LNCAP (cell line): ENCODE measurements at regions not wholly inside any gene's neighbourhood (a gene's known extent, or its start where the extent isn't known, plus 50 kb on each side); places are given as distances from the start of the nearest gene placed in this dataset.

ENCODE experiments used
- TF ChIP-seq, protein P1 (sequence below): fragments of 450-650 bp; IDR thresholded peaks from 2 replicates; pipeline ENCODE4 v1.5.1; 2017; ENCODE audit warnings: mild to moderate bottlenecking

- TF ChIP-seq, protein P1, sequence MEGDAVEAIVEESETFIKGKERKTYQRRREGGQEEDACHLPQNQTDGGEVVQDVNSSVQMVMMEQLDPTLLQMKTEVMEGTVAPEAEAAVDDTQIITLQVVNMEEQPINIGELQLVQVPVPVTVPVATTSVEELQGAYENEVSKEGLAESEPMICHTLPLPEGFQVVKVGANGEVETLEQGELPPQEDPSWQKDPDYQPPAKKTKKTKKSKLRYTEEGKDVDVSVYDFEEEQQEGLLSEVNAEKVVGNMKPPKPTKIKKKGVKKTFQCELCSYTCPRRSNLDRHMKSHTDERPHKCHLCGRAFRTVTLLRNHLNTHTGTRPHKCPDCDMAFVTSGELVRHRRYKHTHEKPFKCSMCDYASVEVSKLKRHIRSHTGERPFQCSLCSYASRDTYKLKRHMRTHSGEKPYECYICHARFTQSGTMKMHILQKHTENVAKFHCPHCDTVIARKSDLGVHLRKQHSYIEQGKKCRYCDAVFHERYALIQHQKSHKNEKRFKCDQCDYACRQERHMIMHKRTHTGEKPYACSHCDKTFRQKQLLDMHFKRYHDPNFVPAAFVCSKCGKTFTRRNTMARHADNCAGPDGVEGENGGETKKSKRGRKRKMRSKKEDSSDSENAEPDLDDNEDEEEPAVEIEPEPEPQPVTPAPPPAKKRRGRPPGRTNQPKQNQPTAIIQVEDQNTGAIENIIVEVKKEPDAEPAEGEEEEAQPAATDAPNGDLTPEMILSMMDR, result peak; percentile 60
These were observed 73.2 kb upstream of the EPB41L4A start for GRCh38 chr5:112492291-112492690.

DNA sequence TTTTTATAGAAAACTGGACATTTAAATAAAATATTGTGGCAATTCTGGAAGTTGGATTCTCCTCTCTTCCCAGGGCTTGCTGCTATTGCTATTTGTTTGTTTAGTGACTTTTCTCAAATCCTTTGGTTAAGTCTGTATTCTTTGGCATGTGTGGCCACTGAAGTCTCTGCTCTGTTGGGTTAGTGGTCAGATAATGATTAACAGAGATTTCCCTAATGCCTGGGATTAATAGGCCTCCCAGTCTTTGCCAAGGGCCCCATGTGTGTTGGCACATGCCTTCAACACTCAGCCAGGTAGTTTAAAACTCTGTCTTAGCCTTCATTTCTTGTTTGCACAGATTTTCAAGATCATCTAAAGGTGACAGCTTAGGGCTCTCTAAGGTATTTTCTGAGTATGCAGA is 92.8 kb upstream of the EPB41L4A start:
- TF ChIP-seq, protein P1, result no peak

DNA sequence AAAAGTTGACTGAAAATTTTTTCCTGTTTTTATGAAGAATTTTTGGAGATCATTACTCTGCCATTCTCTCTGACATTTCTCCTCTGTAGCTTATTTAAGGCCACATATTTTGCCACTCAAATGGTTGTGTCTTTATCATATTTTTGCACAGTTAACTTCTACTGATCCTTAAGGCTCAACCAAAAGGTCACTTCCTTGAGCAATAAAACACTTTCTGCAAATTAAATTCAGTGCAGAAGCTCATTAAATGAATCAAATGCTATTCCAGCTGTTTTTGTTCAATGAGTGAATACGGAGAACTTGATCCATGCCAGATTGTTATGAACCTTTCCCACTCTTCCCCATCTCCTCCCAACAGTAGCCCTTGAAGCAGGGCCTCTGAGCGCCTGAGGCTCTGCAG is 93.8 kb upstream of the EPB41L4A start:
- TF ChIP-seq, protein P1, result no peak

GRCh38 chr5:112514111-112514510 is 95.0 kb upstream of the EPB41L4A start:
- TF ChIP-seq, protein P1, result no peak

DNA sequence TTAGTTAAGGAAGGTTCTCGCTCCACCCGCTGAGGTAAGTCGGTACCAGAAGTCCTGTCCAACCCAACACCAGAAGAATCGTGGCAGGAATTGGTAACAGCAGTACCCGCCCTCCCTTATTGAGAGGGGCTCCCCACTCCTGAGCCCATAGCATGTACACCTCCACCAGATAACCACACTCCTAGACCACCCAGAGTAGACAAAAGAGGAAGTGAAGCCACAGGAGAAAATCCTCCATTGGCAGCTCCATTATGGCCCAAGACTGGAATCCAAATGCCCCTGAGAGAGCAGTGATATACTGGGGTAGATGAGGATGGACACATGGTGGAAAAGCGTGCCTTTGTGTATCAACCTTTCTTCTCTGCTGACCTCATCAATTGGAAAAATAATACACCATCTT is 106.1 kb upstream of the EPB41L4A start:
- TF ChIP-seq, protein P1, result no peak

- TF ChIP-seq, protein P1, result no peak
These were observed 109.9 kb upstream of the EPB41L4A start for GRCh38 chr5:112528928-112529327.

DNA sequence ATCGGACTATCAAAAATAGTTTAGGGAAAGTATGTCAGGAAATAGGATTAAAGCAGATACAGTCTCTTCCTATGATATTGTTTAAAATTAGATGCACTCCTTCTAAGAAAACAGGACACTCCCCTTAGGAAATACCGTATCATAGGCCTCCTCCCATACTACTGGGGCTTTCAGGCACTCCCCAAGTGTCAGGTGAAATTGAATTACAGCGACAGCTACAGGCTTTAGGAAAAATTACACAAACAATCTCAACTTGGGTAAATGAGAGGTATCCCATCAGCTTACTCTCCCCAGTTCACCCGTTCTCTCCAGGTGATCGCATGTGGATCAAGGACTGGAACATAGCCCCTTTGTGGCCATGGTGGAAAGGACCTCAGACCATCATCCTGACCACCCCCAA is 110.4 kb upstream of the EPB41L4A start:
- TF ChIP-seq, protein P1, result peak; percentile 55

DNA sequence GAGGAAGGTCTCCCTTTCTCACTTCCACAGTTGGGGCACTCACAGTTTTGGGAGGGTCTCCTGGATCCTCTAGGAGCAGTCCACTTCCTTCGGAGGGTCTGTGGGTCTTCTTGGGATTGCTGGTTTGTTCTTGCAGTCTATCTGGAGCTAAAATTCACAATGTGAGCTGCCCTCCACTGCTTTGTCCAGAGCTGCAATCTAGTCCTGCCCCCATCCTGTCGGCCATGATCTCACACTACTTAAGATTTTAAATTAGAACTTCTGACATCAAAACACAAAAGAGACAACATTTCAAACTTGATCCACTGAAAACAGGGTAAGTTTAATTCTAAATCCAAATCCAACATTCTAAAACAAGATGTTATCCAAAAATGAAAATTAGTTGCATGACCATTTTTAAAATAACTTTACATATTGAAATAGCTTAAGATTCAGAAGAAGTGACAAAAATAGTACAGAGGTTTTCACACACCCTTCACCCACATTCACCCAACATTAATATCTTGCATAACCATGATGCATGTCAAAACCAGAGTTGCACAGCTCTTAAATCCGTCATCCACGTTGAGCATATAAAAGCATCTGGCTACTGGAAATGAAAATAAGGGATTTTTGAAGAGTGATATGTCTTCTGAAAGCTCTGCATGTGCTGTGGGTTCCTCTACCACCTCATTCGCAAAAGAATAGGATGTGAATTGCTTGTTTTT is 113.7 kb upstream of the EPB41L4A start:
- TF ChIP-seq, protein P1, result no peak
